C4-2B (cell line): ENCODE measurements at regions not wholly inside any gene's neighbourhood (a gene's known extent, or its start where the extent isn't known, plus 50 kb on each side); places are given as distances from the start of the nearest gene placed in this dataset.

Experiments
- H3K27ac ChIP-seq: fragments of 450-650 bp; 2 replicates; pipeline ENCODE4 v1.5.1; 2017
- CTCF ChIP-seq: fragments of 450-650 bp; conservative IDR thresholded peaks from 2 replicates; pipeline ENCODE4 v1.5.1; 2017; ENCODE audit warnings: mild to moderate bottlenecking
- ZFX ChIP-seq: fragments of 450-650 bp; IDR thresholded peaks from 2 replicates; pipeline ENCODE4 v1.6.1; 2017

GRCh38 chr11:119518746-119519730 lies 96.1 kb upstream of the THY1 start:
- H3K27ac ChIP-seq = no peak overlapping the region
- TF ChIP-seq ZFX = no peak
- TF ChIP-seq CTCF = no peak

GRCh38 chr11:119515771-119516400 lies 92.9 kb upstream of the THY1 start:
- no peak for TF ChIP-seq ZFX
- no peak for TF ChIP-seq CTCF
- no peak overlapping the region for H3K27ac ChIP-seq

- H3K27ac ChIP-seq = no peak overlapping the region
- TF ChIP-seq CTCF (no peak), ZFX (no peak)
Observed at GRCh38 chr11:119513806-119514170, 90.8 kb upstream of the THY1 start.

- TF ChIP-seq ZFX (no peak), CTCF (no peak)
- no peak overlapping the region for H3K27ac ChIP-seq
Observed at GRCh38 chr11:119513131-119513805, 90.3 kb upstream of the THY1 start.

- TF ChIP-seq CTCF (no peak), ZFX (no peak)
- no peak overlapping the region for H3K27ac ChIP-seq
Observed at GRCh38 chr11:119512369-119512768, 89.4 kb upstream of the THY1 start.

- no peak overlapping the region for H3K27ac ChIP-seq
- TF ChIP-seq CTCF = no peak
- TF ChIP-seq ZFX = no peak
Observed at GRCh38 chr11:119511614-119512306, 88.8 kb upstream of the THY1 start.
